ENCODE measurements at regions not wholly inside any gene's neighbourhood (a gene's known extent, or its start where the extent isn't known, plus 50 kb on each side); places are given as distances from the start of the nearest gene placed in this dataset.

DNA sequence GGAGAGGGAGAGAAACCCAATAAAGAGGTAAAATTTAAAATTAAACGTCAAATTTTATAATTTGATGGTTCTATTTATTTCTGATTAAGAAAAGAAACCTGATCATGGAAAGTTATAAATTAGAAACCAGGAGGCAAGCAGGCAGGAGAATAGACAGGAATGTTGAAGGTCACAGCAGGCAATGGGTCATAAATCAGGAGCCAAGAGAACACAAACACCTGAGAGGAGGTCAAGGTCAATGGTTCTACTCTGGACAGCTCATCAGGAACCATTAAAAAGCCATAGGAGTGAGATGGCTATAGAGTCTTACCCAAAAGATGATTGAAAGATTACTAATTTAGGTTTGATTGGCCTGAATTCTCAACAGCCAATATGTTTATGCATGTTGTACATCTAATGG, 126.9 kb upstream of the HCCS start:
- Histone ChIP-seq H3K4me1 (ENCODE audit: low read depth) (no peaks in the 10 kb centered on the region), H3K9me3 (ENCODE audit: low read depth) (no peaks in the 10 kb centered on the region)

DNA sequence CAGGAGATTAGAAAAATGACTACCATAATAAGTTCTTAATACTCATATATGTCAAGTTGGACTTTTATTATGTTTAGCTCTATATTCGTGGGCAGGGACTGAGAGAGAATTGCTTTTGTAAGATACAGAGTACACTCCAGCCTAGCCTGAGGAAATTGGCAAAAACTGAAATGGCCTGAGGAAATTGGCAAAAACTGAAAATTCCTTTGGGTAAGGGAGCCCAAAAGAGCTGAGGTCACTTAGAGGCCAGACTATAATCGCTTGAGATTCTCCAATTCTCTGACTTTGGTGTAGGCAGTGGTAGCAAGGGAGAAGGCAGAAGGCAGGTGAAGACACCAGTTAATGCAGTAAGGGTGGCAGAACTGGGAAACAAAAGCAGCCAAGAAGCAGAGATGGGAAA, 124.5 kb upstream of the HCCS start:
- no peaks in the 10 kb centered on the region for H3K27me3 ChIP-seq
- no peaks in the 10 kb centered on the region for H3K36me3 ChIP-seq
- H3K27ac ChIP-seq = no peak overlapping the region
- no peaks in the 10 kb centered on the region for H3K9me3 ChIP-seq (ENCODE audit: low read depth)
- TF ChIP-seq, protein P1, sequence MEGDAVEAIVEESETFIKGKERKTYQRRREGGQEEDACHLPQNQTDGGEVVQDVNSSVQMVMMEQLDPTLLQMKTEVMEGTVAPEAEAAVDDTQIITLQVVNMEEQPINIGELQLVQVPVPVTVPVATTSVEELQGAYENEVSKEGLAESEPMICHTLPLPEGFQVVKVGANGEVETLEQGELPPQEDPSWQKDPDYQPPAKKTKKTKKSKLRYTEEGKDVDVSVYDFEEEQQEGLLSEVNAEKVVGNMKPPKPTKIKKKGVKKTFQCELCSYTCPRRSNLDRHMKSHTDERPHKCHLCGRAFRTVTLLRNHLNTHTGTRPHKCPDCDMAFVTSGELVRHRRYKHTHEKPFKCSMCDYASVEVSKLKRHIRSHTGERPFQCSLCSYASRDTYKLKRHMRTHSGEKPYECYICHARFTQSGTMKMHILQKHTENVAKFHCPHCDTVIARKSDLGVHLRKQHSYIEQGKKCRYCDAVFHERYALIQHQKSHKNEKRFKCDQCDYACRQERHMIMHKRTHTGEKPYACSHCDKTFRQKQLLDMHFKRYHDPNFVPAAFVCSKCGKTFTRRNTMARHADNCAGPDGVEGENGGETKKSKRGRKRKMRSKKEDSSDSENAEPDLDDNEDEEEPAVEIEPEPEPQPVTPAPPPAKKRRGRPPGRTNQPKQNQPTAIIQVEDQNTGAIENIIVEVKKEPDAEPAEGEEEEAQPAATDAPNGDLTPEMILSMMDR (IDR thresholded peaks at IDR 0.05; ENCODE audit: low read depth, low read length) = no peak
- peak in 1 of 2 donors; percentile 14 for DNase-seq (ENCODE audit: low read depth in 1 of 2, low spot score in 1 of 2)
- no peak overlapping the region for H3K4me3 ChIP-seq
- no peaks in the 10 kb centered on the region for H3K4me1 ChIP-seq (ENCODE audit: low read depth)

More for the DNA sequence above, 126.9 kb upstream of the HCCS start:
- Histone ChIP-seq H3K36me3 (no peaks in the 10 kb centered on the region), H3K4me3 (no peak overlapping the region), H3K27ac (no peak overlapping the region), H3K27me3 (no peaks in the 10 kb centered on the region)
- no peak for DNase-seq (ENCODE audit: low read depth in 1 of 2, low spot score in 1 of 2)
- TF ChIP-seq, protein P1 (IDR thresholded peaks at IDR 0.05; ENCODE audit: low read depth, low read length) = no peak

DNA sequence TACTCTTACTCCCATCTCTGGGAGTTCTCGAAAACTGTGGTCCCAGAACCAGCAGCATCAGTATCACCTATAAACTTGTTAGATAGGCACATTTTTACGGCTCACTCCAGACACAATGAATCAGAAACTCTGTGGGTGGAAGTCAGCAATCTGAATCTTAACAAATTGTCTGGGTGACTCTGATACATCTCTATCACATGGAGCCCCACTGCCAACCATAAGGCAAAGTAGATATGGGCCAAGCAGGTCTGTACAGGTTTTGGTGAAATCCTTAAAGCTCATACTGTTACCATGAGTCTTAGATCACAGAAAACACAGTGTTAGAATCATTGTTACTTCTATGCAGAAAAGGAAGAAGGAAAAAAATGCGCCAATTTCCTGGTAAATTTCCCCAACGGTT, 122.5 kb upstream of the HCCS start:
- Histone ChIP-seq H3K36me3 (no peaks in the 10 kb centered on the region), H3K27me3 (no peaks in the 10 kb centered on the region), H3K9me3 (ENCODE audit: low read depth) (no peaks in the 10 kb centered on the region), H3K4me3 (no peak overlapping the region), H3K27ac (peak overlapping the region; percentile 58), H3K4me1 (ENCODE audit: low read depth) (no peaks in the 10 kb centered on the region)
- DNase-seq (ENCODE audit: low read depth in 1 of 2, low spot score in 1 of 2) = no peak
- TF ChIP-seq, protein P1 (IDR thresholded peaks at IDR 0.05; ENCODE audit: low read depth, low read length) = no peak

DNA sequence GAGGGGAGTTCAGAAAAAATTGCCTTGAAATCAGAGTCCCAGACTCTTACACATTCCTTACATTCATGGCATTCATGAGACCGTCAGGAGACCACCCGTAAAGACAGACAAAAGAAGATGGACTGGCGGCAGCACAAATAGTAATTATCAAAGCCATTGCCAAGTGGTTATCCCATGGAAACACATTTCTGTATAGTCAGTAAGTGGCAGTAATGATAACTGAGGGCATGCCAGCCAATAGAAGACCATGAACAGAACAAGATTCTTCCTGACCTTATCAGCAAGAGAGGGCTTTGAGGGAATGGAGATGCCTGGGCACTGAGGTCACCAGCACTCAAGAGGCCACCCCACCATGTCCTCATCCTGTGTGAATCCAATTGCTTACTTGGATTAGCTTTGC, 121.7 kb upstream of the HCCS start:
- DNase-seq (ENCODE audit: low read depth in 1 of 2, low spot score in 1 of 2) = peak; percentile 4 to 49

DNA sequence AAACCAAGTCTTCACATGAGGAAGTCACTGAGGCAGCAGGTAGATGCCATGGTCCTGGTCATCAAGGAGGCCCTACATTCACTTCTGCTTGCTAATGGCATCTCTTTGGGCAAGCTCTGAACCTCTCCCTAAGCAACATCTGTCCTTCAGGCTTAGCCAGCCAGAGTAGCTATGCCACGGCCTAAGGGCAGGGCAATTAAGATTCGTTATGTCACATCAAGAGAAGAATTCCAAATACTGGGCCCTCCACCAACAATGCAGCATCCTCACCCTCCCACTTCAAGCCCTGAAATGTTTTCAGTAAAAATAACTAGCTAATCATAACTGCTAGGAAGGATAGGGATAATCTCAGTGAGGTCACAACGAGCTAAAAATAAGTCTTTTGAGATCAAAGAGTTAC, 120.7 kb upstream of the HCCS start:
- Histone ChIP-seq H3K27me3 (no peaks in the 10 kb centered on the region), H3K9me3 (ENCODE audit: low read depth) (no peaks in the 10 kb centered on the region), H3K36me3 (no peaks in the 10 kb centered on the region), H3K4me1 (ENCODE audit: low read depth) (no peaks in the 10 kb centered on the region), H3K4me3 (no peak overlapping the region), H3K27ac (peak overlapping the region; percentile 73)
- TF ChIP-seq, protein P1 (IDR thresholded peaks at IDR 0.05; ENCODE audit: low read depth, low read length) = no peak
- DNase-seq (ENCODE audit: low read depth in 1 of 2, low spot score in 1 of 2) = no peak

More for the DNA sequence above, 121.7 kb upstream of the HCCS start:
- Histone ChIP-seq H3K27me3 (no peaks in the 10 kb centered on the region), H3K36me3 (no peaks in the 10 kb centered on the region), H3K27ac (peak overlapping the region; percentile 73), H3K4me3 (no peak overlapping the region), H3K4me1 (ENCODE audit: low read depth) (no peaks in the 10 kb centered on the region), H3K9me3 (ENCODE audit: low read depth) (no peaks in the 10 kb centered on the region)
- TF ChIP-seq, protein P1 (IDR thresholded peaks at IDR 0.05; ENCODE audit: low read depth, low read length) = no peak

DNA sequence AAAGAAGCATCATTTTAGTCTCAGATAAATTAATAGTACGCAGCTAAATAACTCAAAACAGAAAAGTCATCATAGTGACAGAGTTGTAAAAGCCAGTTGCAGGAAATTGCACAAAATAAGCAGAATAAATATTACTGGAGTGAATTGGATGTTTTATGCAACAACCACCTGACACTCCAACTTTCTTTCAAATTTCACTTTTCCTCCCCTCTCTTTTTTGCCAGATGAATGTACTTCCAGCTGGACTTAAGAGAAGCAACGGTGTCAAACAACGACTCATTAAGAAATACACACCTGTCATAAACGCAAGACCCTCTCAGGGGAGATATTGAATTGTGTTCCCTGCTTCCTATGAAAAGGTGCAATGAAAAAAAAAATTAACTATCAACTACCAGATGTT, 120.2 kb upstream of the HCCS start:
- H3K9me3 ChIP-seq (ENCODE audit: low read depth) = no peaks in the 10 kb centered on the region
- H3K27me3 ChIP-seq = no peaks in the 10 kb centered on the region
- no peak for DNase-seq (ENCODE audit: low read depth in 1 of 2, low spot score in 1 of 2)
- H3K4me3 ChIP-seq = no peak overlapping the region
- H3K27ac ChIP-seq = no peak overlapping the region
- TF ChIP-seq, protein P1 (IDR thresholded peaks at IDR 0.05; ENCODE audit: low read depth, low read length) = no peak
- no peaks in the 10 kb centered on the region for H3K36me3 ChIP-seq
- H3K4me1 ChIP-seq (ENCODE audit: low read depth) = no peaks in the 10 kb centered on the region

All from cardiac muscle cell (in vitro differentiated cells and primary cell).